ENCODE measurements at regions not wholly inside any gene's neighbourhood (a gene's known extent, or its start where the extent isn't known, plus 50 kb on each side); places are given as distances from the start of the nearest gene placed in this dataset.

DNA sequence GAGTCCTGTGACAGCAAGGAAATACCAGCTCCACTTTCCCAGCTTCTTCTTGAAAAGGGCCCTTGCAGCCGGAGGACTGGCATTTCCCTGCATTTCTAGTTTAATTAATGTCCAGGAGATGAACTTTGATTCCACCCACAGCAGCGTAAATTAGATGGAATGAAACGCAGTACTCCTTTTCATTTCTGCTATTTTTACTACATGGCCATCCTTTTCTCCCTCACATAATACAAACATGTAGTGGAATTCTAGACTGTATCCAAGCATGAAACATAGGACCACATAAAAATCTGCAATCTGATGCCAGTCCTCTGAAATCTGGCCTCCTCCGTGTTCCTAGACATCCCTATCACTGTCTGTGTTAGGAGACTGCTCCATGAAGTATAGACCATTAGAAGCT, 403.2 kb downstream of the NR2F2 start:
- DNase-seq (ENCODE audit: extremely low read depth, low read depth) = no peak
- no peak for TF ChIP-seq CTCF (IDR thresholded peaks at IDR 0.05; ENCODE audit: low read depth, low read length, missing control alignments)
- no peak overlapping the region for H3K4me3 ChIP-seq (replicated peaks; ENCODE audit: low read depth, low read length)

DNA sequence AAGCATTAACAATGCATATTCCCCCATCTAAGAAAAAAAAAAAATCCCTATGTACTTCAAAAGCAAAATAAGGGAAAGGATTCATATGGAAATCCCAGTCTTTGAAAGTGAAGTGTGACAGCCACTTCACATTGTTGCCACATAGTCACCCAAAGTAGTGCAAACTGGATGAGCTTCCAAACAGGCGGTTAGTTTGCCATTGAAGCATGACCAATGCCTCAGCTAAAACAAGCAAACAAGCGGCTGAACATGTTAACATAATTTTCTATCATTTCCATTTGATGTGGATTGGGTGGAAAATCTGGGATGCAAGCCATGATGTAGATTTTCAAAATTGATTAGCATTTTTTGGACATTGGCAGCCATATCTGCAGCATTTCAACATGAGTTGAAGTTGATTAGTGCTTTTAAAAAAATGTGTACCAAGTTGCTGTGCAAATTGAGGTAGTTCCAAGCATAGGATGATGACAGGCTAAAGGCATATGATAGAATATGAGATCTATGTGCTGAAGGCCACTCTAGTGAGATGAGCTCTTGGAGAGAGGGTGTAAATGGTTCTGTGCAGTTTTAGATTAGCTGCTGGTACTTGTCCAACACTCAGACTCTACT, 405.2 kb downstream of the NR2F2 start:
- H3K4me3 ChIP-seq (replicated peaks; ENCODE audit: low read depth, low read length) = no peak overlapping the region
- no peak for DNase-seq (ENCODE audit: extremely low read depth, low read depth)
- no peak for TF ChIP-seq CTCF (IDR thresholded peaks at IDR 0.05; ENCODE audit: low read depth, low read length, missing control alignments)

DNA sequence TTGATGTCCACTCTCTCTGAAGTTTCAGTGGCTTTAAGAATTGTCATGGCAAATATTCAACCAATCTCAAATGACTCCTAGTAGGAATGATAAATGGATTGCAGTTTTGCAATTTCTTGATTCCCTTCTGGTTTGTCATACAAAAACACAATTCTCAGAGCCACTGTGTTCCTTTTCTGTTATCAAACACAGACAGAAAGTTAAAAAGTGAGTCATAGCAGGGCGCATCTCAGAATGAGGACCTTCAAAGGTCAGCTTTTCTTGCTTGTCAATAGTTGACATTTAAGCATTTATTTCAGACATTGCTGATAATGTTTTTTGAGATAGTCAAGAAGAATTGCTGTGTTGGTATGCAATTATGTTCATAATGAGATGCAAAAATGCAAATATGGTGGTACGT, 405.9 kb downstream of the NR2F2 start:
- DNase-seq (ENCODE audit: extremely low read depth, low read depth) = no peak

GRCh38 chr15:96737408-96737807, 406.9 kb downstream of the NR2F2 start:
- no peak for TF ChIP-seq CTCF (IDR thresholded peaks at IDR 0.05; ENCODE audit: low read depth, low read length, missing control alignments)
- DNase-seq (ENCODE audit: extremely low read depth, low read depth) = no peak
- H3K4me3 ChIP-seq (replicated peaks; ENCODE audit: low read depth, low read length) = no peak overlapping the region

More for the DNA sequence above, 405.9 kb downstream of the NR2F2 start:
- no peak for TF ChIP-seq CTCF (IDR thresholded peaks at IDR 0.05; ENCODE audit: low read depth, low read length, missing control alignments)
- H3K4me3 ChIP-seq (replicated peaks; ENCODE audit: low read depth, low read length) = no peak overlapping the region

GRCh38 chr15:96746665-96747064, 416.2 kb downstream of the NR2F2 start:
- H3K4me3 ChIP-seq (replicated peaks; ENCODE audit: low read depth, low read length) = no peak overlapping the region
- no peak for TF ChIP-seq CTCF (IDR thresholded peaks at IDR 0.05; ENCODE audit: low read depth, low read length, missing control alignments)
- DNase-seq (ENCODE audit: extremely low read depth, low read depth) = no peak

- no peak for TF ChIP-seq CTCF (IDR thresholded peaks at IDR 0.05; ENCODE audit: low read depth, low read length, missing control alignments)
- no peak for DNase-seq (ENCODE audit: extremely low read depth, low read depth)
- H3K4me3 ChIP-seq (replicated peaks; ENCODE audit: low read depth, low read length) = no peak overlapping the region
These were observed 416.8 kb downstream of the NR2F2 start for GRCh38 chr15:96747291-96747690.

DNA sequence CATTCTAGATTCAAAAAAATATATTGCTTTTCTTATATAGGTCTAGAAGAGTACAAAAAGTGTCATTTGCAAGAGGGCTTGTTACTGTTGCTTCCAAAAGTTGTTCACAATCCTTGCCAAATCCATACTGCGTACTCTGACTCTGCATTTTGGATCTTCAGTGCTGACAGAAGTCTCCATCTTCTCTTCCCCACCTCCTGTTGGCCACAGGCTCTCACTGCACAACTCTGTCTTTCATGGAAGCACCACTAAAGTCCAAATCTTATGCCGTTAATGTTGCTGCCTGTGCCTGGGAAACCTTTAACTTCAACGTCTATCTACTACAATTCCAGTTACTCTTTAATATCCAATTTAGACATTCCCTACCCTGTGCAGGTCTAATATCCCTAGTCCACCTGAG, 419.9 kb downstream of the NR2F2 start:
- no peak for TF ChIP-seq CTCF (IDR thresholded peaks at IDR 0.05; ENCODE audit: low read depth, low read length, missing control alignments)
- no peak overlapping the region for H3K4me3 ChIP-seq (replicated peaks; ENCODE audit: low read depth, low read length)
- no peak for DNase-seq (ENCODE audit: extremely low read depth, low read depth)

Data from HFF-Myc (cell line).